SK-N-SH (cell line): ENCODE measurements at regions not wholly inside any gene's neighbourhood (a gene's known extent, or its start where the extent isn't known, plus 50 kb on each side); places are given as distances from the start of the nearest gene placed in this dataset.
A peak's percentile ranks its signal among the peaks of the same experiment; 100 is the strongest.

Experiments used
- CTCF ChIA-PET: fragments of 300-600, 350-600 bp; formaldehyde crosslinking; extraction: SDS; loops from one replicate; lab custom pipeline; 2021; lab: Yijun Ruan, JAX
- POLR2A ChIA-PET: fragments of 350-600 bp; sonication (Branson Sonifier 250); formaldehyde crosslinking; extraction: SDS; loops from one replicate; lab custom pipeline; 2020; ENCODE audit warnings: antibody characterized with exemption, inconsistent platforms; lab: Yijun Ruan, JAX
- DNase-seq: peaks from one replicate; pipeline ENCODE4 v3.0.0; 2012
- H2AFZ ChIP-seq: fragments of 200-600 bp; sonication (generic); 2 replicates; pipeline ENCODE4 v1.8.1; 2016; ENCODE audit warnings: antibody characterized with exemption, mild to moderate bottlenecking, low read depth
- H3F3A ChIP-seq: fragments of 200-600 bp; sonication (generic); replicated peaks from 2 replicates; pipeline ENCODE3; 2016; ENCODE audit warnings: antibody characterized with exemption, mild to moderate bottlenecking; ENCODE audit not compliant: insufficient read depth
- H3K27ac ChIP-seq, 2 experiments: fragments of 200-500 bp in 1 of 2; fragments of 200-600 bp in 1 of 2; sonication (Bioruptor generic) in 1 of 2; sonication (generic), shearing (Covaris generic) in 1 of 2; 2 replicates each; pipeline versions ENCODE4 v1.5.1 to v1.6.1; 2014 to 2016; ENCODE audit warnings: low read depth in 2 of 2, inconsistent platforms in 1 of 2, low read length in 1 of 2, mild to moderate bottlenecking in 1 of 2, mixed read lengths in 1 of 2
- H3K27me3 ChIP-seq: fragments of 200-600 bp; sonication (generic), shearing (Covaris generic); 2 replicates; pipeline ENCODE4 v1.6.1; 2016; ENCODE audit warnings: mixed run types; ENCODE audit not compliant: insufficient read depth
- H3K36me3 ChIP-seq, 2 experiments: fragments of 200-500 bp in 1 of 2; fragments of 200-600 bp in 1 of 2; sonication (Bioruptor generic) in 1 of 2; sonication (generic) in 1 of 2; replicated peaks in 1 of 2; 2 replicates each; pipeline versions ENCODE3 to v1.5.1; 2014 to 2016; ENCODE audit warnings: low read length in 1 of 2, mild to moderate bottlenecking in 1 of 2; ENCODE audit not compliant: insufficient read depth in 2 of 2, control insufficient read depth in 1 of 2
- H3K4me1 ChIP-seq, 2 experiments: fragments of 200-500 bp in 1 of 2; fragments of 200-600 bp in 1 of 2; sonication (Bioruptor generic) in 1 of 2; sonication (generic), shearing (Covaris generic) in 1 of 2; 2 replicates each; pipeline versions ENCODE4 v1.5.1 to v1.6.1; 2014 to 2016; ENCODE audit warnings: low read depth in 1 of 2, low read length in 1 of 2, mixed run types in 1 of 2; ENCODE audit not compliant: insufficient read depth in 2 of 2, control insufficient read depth in 1 of 2
- H3K4me2 ChIP-seq: fragments of 200-600 bp; sonication (generic), shearing (Covaris generic); 2 replicates; pipeline ENCODE4 v1.6.1; 2017; ENCODE audit warnings: mixed run types
- H3K4me3 ChIP-seq, 2 experiments: fragments of 200-500 bp in 1 of 2; fragments of 200-600 bp in 1 of 2; sonication (Bioruptor generic) in 1 of 2; sonication (generic), shearing (Covaris generic) in 1 of 2; 2 replicates each; pipeline versions ENCODE4 v1.5.1 to v1.8.1; 2014 to 2016; ENCODE audit warnings: low read depth in 2 of 2, inconsistent platforms in 1 of 2, low read length in 1 of 2, mild to moderate bottlenecking in 1 of 2, mixed read lengths in 1 of 2, moderate library complexity in 1 of 2
- H3K79me2 ChIP-seq: fragments of 200-600 bp; sonication (generic); 2 replicates; pipeline ENCODE4 v1.8.1; 2017; ENCODE audit warnings: mild to moderate bottlenecking; ENCODE audit not compliant: insufficient read depth
- H3K9ac ChIP-seq: fragments of 200-600 bp; sonication (generic); 2 replicates; pipeline ENCODE4 v1.6.1; 2017; ENCODE audit warnings: mixed run types
- H3K9me2 ChIP-seq: fragments of 200-600 bp; sonication (generic); 2 replicates; pipeline ENCODE4 v1.6.1; 2017; ENCODE audit warnings: mixed run types
- H3K9me3 ChIP-seq: fragments of 200-600 bp; sonication (generic); 2 replicates; pipeline ENCODE4 v1.6.1; 2017; ENCODE audit warnings: mixed run types, mild to moderate bottlenecking, moderate library complexity
- H4K20me1 ChIP-seq: fragments of 200-600 bp; sonication (generic); 2 replicates; pipeline ENCODE4 v1.6.1; 2017; ENCODE audit warnings: mild to moderate bottlenecking, mixed run types; ENCODE audit not compliant: insufficient read depth
- EP300 ChIP-seq, 2 experiments: IDR thresholded peaks; 2 replicates each; pipeline versions ENCODE4 v1.4.0 to v1.6.1; 2012; ENCODE audit warnings: borderline replicate concordance in 1 of 2, low read depth in 1 of 2, low read length in 1 of 2
- EZH2phosphoT487 ChIP-seq: fragments of 200-600 bp; sonication (generic); IDR thresholded peaks from 2 replicates; pipeline ENCODE4 v1.6.1; 2017; ENCODE audit warnings: low read depth, mixed run types, mild to moderate bottlenecking, antibody characterized with exemption, moderate library complexity, borderline replicate concordance
- FOSL2 ChIP-seq: IDR thresholded peaks from 2 replicates; pipeline ENCODE4 v1.4.0; 2012; ENCODE audit warnings: low read depth, mild to moderate bottlenecking, moderate library complexity, borderline replicate concordance
- FOXJ3 ChIP-seq: sonication (generic); formaldehyde crosslinking; IDR thresholded peaks from 2 replicates; pipeline ENCODE4 v1.5.1; 2020; ENCODE audit warnings: mild to moderate bottlenecking, missing genetic modification reagents
- FOXM1 ChIP-seq: IDR thresholded peaks from 2 replicates; pipeline ENCODE4 v1.4.0; 2012; ENCODE audit warnings: low read depth, mild to moderate bottlenecking
- GABPA ChIP-seq: IDR thresholded peaks from 2 replicates; pipeline ENCODE4 v1.4.0; 2012; ENCODE audit warnings: low read depth, mild to moderate bottlenecking
- JUND ChIP-seq: IDR thresholded peaks from 2 replicates; pipeline ENCODE4 v1.4.0; 2012
- MEF2A ChIP-seq: IDR thresholded peaks from 2 replicates; pipeline ENCODE4 v1.4.0; 2012; ENCODE audit warnings: low read depth, borderline replicate concordance
- NFIC ChIP-seq: IDR thresholded peaks from 2 replicates; pipeline ENCODE4 v1.4.0; 2012; ENCODE audit warnings: borderline replicate concordance
- NRF1 ChIP-seq: IDR thresholded peaks from 2 replicates; pipeline ENCODE4 v1.6.1; 2012; ENCODE audit warnings: low read depth, mild to moderate bottlenecking, low read length
- POLR2AphosphoS5 ChIP-seq: IDR thresholded peaks from 2 replicates; pipeline ENCODE4 v1.6.1; 2012; ENCODE audit warnings: low read depth, low read length
- RAD21 ChIP-seq: IDR thresholded peaks from 2 replicates; pipeline ENCODE4 v1.6.1; 2012; ENCODE audit warnings: mild to moderate bottlenecking, low read length
- RFX5 ChIP-seq: IDR thresholded peaks from 2 replicates; pipeline ENCODE4 v1.6.1; 2012; ENCODE audit warnings: mild to moderate bottlenecking, improper control_type of control experiment, low read length
- TAF1 ChIP-seq: IDR thresholded peaks from 2 replicates; pipeline ENCODE4 v1.6.1; 2012; ENCODE audit warnings: low read depth, mild to moderate bottlenecking, low read length, moderate library complexity, borderline replicate concordance
- TEAD4 ChIP-seq: IDR thresholded peaks from 2 replicates; pipeline ENCODE4 v1.4.0; 2012; ENCODE audit warnings: mild to moderate bottlenecking, borderline replicate concordance; ENCODE audit not compliant: insufficient read depth
- YY1 ChIP-seq: IDR thresholded peaks from 2 replicates; pipeline ENCODE4 v1.4.0; 2012; ENCODE audit warnings: low read depth, mild to moderate bottlenecking
- WGBS: methylation state at CpG from one replicate; pipeline ENCODE4 v1.1.6; 2017; ENCODE audit warnings: low lambda C conversion rate; 5-methylcytosine and 5-hydroxymethylcytosine counted together
- TF ChIP-seq, protein P1 (sequence below): fragments of 150-350 bp; IDR thresholded peaks from 2 replicates; pipeline ENCODE4 v1.6.1; 2017; ENCODE audit warnings: antibody characterized with exemption, low read length, low read depth, borderline replicate concordance
- TF ChIP-seq, protein P2 (sequence below): IDR thresholded peaks from 2 replicates; pipeline ENCODE4 v1.4.0; 2012; ENCODE audit warnings: low read depth
- TF ChIP-seq, protein P3 (sequence below): IDR thresholded peaks from 2 replicates; pipeline ENCODE4 v1.4.0; 2012; ENCODE audit warnings: low read depth, borderline replicate concordance
- TF ChIP-seq, protein P4 (sequence below): IDR thresholded peaks from 2 replicates; pipeline ENCODE4 v1.4.0; 2012; ENCODE audit warnings: low read depth, borderline replicate concordance
- TF ChIP-seq, protein P5 (sequence below): fragments of 200-600 bp; sonication (generic); IDR thresholded peaks from 2 replicates; pipeline ENCODE4 v1.6.1; 2017; ENCODE audit warnings: antibody characterized with exemption, mild to moderate bottlenecking, moderate library complexity

DNA sequence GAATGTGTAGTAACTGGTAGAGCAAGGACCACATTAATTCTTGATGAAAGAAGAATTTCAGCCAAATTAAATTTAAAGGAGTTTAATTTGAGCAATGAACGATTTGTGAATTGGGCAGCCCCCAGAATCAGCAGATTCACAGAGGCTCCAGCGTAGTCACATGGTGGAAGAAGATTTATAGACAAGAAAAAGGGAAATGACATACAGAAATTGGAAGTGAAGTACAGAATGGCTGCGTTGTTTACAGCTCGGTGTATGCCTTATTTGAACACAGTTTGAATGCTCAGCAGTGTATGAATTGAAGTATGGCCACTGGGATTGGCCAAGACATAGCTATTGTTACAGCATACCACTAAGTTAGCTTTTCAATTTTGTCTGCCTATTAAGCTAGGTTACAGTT is 173.6 kb upstream of the ARG1 start:
- H3K4me3 ChIP-seq, result no peak overlapping the region
- H3K79me2 ChIP-seq, result no peaks in the 10 kb centered on the region
- H4K20me1 ChIP-seq, result no peaks in the 10 kb centered on the region
- H3K27ac ChIP-seq, result peak overlapping the region in 1 of 2 experiments; percentile 82; a peak in 3 of 4 replicates
- no peak for DNase-seq
- no peaks in the 10 kb centered on the region for H3K36me3 ChIP-seq
- no peak overlapping the region for H3K9ac ChIP-seq
- H3K9me2 ChIP-seq, result no peaks in the 10 kb centered on the region
- TF ChIP-seq YY1 (no peak), TAF1 (no peak), FOXM1 (no peak), GABPA (no peak), NRF1 (no peak)
- TF ChIP-seq, protein P1, sequence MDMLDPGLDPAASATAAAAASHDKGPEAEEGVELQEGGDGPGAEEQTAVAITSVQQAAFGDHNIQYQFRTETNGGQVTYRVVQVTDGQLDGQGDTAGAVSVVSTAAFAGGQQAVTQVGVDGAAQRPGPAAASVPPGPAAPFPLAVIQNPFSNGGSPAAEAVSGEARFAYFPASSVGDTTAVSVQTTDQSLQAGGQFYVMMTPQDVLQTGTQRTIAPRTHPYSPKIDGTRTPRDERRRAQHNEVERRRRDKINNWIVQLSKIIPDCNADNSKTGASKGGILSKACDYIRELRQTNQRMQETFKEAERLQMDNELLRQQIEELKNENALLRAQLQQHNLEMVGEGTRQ, result no peak
- TF ChIP-seq, protein P2, sequence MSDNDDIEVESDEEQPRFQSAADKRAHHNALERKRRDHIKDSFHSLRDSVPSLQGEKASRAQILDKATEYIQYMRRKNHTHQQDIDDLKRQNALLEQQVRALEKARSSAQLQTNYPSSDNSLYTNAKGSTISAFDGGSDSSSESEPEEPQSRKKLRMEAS, result no peak
- TF ChIP-seq, protein P3, sequence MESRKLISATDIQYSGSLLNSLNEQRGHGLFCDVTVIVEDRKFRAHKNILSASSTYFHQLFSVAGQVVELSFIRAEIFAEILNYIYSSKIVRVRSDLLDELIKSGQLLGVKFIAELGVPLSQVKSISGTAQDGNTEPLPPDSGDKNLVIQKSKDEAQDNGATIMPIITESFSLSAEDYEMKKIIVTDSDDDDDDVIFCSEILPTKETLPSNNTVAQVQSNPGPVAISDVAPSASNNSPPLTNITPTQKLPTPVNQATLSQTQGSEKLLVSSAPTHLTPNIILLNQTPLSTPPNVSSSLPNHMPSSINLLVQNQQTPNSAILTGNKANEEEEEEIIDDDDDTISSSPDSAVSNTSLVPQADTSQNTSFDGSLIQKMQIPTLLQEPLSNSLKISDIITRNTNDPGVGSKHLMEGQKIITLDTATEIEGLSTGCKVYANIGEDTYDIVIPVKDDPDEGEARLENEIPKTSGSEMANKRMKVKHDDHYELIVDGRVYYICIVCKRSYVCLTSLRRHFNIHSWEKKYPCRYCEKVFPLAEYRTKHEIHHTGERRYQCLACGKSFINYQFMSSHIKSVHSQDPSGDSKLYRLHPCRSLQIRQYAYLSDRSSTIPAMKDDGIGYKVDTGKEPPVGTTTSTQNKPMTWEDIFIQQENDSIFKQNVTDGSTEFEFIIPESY, result no peak
- TF ChIP-seq, all 33 proteins: peak for 0
- ChIA-PET POLR2A (no interaction called here), CTCF (no interaction called here)
- no peaks in the 10 kb centered on the region; the same call in 1 of the 2 replicates for H3K9me3 ChIP-seq
- H2AFZ ChIP-seq, result no peak overlapping the region
- H3K4me1 ChIP-seq, result peaks cover 0 to 6% of the 10 kb centered on the region in 2 experiments; a peak in 1 of 4 replicates
- WGBS, result 27% methylated on average over 3 of the region's 4 CpGs
- H3F3A ChIP-seq, result peaks cover 15% of the 10 kb centered on the region
- no peak overlapping the region for H3K4me2 ChIP-seq
- no peaks in the 10 kb centered on the region for H3K27me3 ChIP-seq

DNA sequence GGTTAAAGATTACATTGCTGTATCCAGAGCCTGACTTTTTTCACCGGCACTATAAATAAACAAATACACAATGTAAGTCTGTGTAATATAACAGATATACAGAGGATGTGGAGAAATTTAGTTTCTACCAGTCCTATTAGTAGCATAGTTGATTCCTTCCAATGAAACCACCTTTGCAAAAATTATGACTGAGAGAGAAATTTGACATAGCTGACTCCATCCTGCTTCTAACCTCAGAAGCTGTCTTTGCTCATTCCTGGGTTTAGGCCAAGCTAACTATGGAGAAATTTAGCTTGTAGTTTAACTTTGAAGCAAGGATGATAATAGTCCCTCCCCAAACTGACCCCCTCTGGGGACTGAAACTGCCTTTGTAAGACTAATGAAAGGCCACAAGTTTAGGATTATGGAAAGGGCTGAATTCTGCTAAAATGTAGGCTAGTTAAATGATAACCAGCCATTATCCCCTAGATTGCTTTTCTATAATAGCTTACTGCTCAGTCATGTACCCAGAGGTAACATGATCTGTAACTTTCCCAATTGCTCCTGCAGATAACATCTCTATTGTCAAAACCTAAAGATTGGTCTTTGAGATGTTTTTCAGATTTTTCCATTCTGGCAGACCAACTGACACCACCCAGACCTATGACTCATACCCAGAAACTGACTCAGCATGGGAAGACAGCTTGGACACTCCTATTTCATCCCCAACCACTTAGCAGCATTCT is 172.8 kb upstream of the ARG1 start:
- H3K36me3 ChIP-seq, result no peaks in the 10 kb centered on the region
- H2AFZ ChIP-seq, result no peak overlapping the region; the same call in 1 of the 2 replicates
- no peak for DNase-seq
- no peak overlapping the region for H3K4me3 ChIP-seq
- H3F3A ChIP-seq, result peaks cover 15% of the 10 kb centered on the region
- ChIA-PET CTCF (no interaction called here), POLR2A (no interaction called here)
- no peaks in the 10 kb centered on the region for H3K79me2 ChIP-seq
- H4K20me1 ChIP-seq, result no peaks in the 10 kb centered on the region
- 96% methylated on average over 1 of the region's 1 CpG for WGBS
- H3K9ac ChIP-seq, result no peak overlapping the region
- no peaks in the 10 kb centered on the region for H3K9me2 ChIP-seq
- peaks cover 0 to 6% of the 10 kb centered on the region in 2 experiments; a peak in 1 of 4 replicates for H3K4me1 ChIP-seq
- peak overlapping the region in 1 of 2 experiments; percentile 82; a peak in 3 of 4 replicates for H3K27ac ChIP-seq
- no peaks in the 10 kb centered on the region; the same call in 1 of the 2 replicates for H3K9me3 ChIP-seq
- peak overlapping the region; percentile 54; the same call in 1 of the 2 replicates for H3K4me2 ChIP-seq
- no peaks in the 10 kb centered on the region for H3K27me3 ChIP-seq
- TF ChIP-seq JUND, result peak; percentile 91
- no peak for TF ChIP-seq EZH2phosphoT487
- TF ChIP-seq, protein P4, sequence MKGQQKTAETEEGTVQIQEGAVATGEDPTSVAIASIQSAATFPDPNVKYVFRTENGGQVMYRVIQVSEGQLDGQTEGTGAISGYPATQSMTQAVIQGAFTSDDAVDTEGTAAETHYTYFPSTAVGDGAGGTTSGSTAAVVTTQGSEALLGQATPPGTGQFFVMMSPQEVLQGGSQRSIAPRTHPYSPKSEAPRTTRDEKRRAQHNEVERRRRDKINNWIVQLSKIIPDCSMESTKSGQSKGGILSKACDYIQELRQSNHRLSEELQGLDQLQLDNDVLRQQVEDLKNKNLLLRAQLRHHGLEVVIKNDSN, result no peak
- no peak for TF ChIP-seq FOXJ3 (CRISPR knock-in tag)
- peak; percentile 89 for TF ChIP-seq FOSL2
- TF ChIP-seq NRF1, result no peak
- peak; percentile 72 for TF ChIP-seq NFIC
- no peak for TF ChIP-seq RAD21
- TF ChIP-seq RFX5, result no peak
- TF ChIP-seq TAF1, result no peak
- TF ChIP-seq POLR2AphosphoS5, result 0 out of 2 replicates have a peak, but pooled peaks have one; percentile 20
- TF ChIP-seq, protein P5, sequence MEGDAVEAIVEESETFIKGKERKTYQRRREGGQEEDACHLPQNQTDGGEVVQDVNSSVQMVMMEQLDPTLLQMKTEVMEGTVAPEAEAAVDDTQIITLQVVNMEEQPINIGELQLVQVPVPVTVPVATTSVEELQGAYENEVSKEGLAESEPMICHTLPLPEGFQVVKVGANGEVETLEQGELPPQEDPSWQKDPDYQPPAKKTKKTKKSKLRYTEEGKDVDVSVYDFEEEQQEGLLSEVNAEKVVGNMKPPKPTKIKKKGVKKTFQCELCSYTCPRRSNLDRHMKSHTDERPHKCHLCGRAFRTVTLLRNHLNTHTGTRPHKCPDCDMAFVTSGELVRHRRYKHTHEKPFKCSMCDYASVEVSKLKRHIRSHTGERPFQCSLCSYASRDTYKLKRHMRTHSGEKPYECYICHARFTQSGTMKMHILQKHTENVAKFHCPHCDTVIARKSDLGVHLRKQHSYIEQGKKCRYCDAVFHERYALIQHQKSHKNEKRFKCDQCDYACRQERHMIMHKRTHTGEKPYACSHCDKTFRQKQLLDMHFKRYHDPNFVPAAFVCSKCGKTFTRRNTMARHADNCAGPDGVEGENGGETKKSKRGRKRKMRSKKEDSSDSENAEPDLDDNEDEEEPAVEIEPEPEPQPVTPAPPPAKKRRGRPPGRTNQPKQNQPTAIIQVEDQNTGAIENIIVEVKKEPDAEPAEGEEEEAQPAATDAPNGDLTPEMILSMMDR, result no peak
- peak in 1 of 2 experiments; percentile 86; a peak in 2 of 4 replicates for TF ChIP-seq EP300 (IDR thresholded peaks at IDR 0.05; ENCODE audit: borderline replicate concordance in 1 of 2, low read depth in 1 of 2, low read length in 1 of 2)
- peak; percentile 12; the same call in 1 of the 2 replicates for TF ChIP-seq MEF2A
- TF ChIP-seq TEAD4, result peak; percentile 52; the same call in 1 of the 2 replicates
